H1 (cell line): ENCODE measurements at regions not wholly inside any gene's neighbourhood (a gene's known extent, or its start where the extent isn't known, plus 50 kb on each side); places are given as distances from the start of the nearest gene placed in this dataset.

Source experiments
- CTCF ChIA-PET: fragments of 300-600 bp; sonication (Branson Sonifier 250); formaldehyde crosslinking; loops from one replicate; lab custom pipeline; 2021; ENCODE audit not compliant: partially characterized antibody; lab: Charles Lee
- POLR2A ChIA-PET: fragments of 300-600 bp; sonication (Branson Sonifier 250); formaldehyde crosslinking; loops from one replicate; lab custom pipeline; 2021; ENCODE audit warnings: inconsistent platforms; ENCODE audit not compliant: partially characterized antibody; lab: Charles Lee
- DNase-seq, 2 experiments: peaks; one replicate each; pipeline versions ENCODE4 v3.0.0 to v3.0.0-alpha.2; 2010 to 2022; ENCODE audit warnings: low spot score in 2 of 2, low read depth in 1 of 2, mixed read lengths in 1 of 2
- FAIRE-seq: peaks from 2 replicates; lab custom pipeline; 2011; peaks lifted over from hg19 to GRCh38; lab: Jason Lieb, UNC
- H2AFZ ChIP-seq: 2 replicates; pipeline ENCODE4 v1.8.1; 2012; ENCODE audit warnings: low read length, inconsistent platforms
- H2AK5ac ChIP-seq: 2 replicates; pipeline ENCODE4 v1.6.1; 2013; ENCODE audit warnings: low read depth, low read length
- H2BK120ac ChIP-seq: replicated peaks from 2 replicates; pipeline ENCODE3; 2013; ENCODE audit warnings: low read depth, low read length, inconsistent platforms
- H2BK12ac ChIP-seq: 2 replicates; pipeline ENCODE4 v1.6.1; 2013; ENCODE audit warnings: low read depth, low read length
- H2BK15ac ChIP-seq: 2 replicates; pipeline ENCODE4 v1.6.1; 2013; ENCODE audit warnings: low read length
- H2BK20ac ChIP-seq: 2 replicates; pipeline ENCODE4 v1.6.1; 2013; ENCODE audit warnings: low read length
- H2BK5ac ChIP-seq: 2 replicates; pipeline ENCODE4 v1.6.1; 2013; ENCODE audit warnings: low read depth, low read length
- H3K14ac ChIP-seq: 2 replicates; pipeline ENCODE4 v1.6.1; 2013; ENCODE audit warnings: inconsistent platforms; ENCODE audit not compliant: insufficient read length
- H3K18ac ChIP-seq: 2 replicates; pipeline ENCODE4 v1.6.1; 2013; ENCODE audit warnings: low read length; ENCODE audit errors: extremely low read depth
- H3K23ac ChIP-seq: 2 replicates; pipeline ENCODE4 v1.6.1; 2013; ENCODE audit warnings: inconsistent platforms; ENCODE audit not compliant: insufficient read length
- H3K23me2 ChIP-seq: 2 replicates; pipeline ENCODE4 v1.6.1; 2013; ENCODE audit warnings: low read depth, low read length
- H3K27ac ChIP-seq: 2 replicates; pipeline ENCODE4 v1.6.1; 2011; ENCODE audit warnings: low read depth, low read length, inconsistent platforms
- H3K27me3 ChIP-seq, 4 experiments: replicated peaks in 1 of 4; 1 replicate in 1 of 4; 2 replicates in 3 of 4; pipeline versions ENCODE4 v1.6.1 to v1.8.1; 2011 to 2013; ENCODE audit warnings: low read length in 3 of 4, mild to moderate bottlenecking in 3 of 4, inconsistent platforms in 2 of 4, mixed read lengths in 2 of 4, moderate library complexity in 1 of 4; ENCODE audit not compliant: control insufficient read depth in 3 of 4, insufficient read depth in 3 of 4; ENCODE audit errors: extremely low read depth in 1 of 4
- H3K36me3 ChIP-seq, 4 experiments: 2 replicates each; pipeline versions ENCODE4 v1.6.1 to v1.8.1; 2011 to 2013; ENCODE audit warnings: mild to moderate bottlenecking in 4 of 4, low read length in 3 of 4, moderate library complexity in 2 of 4, control low read depth in 1 of 4, inconsistent platforms in 1 of 4; ENCODE audit not compliant: insufficient read depth in 4 of 4, control insufficient read depth in 2 of 4
- H3K4ac ChIP-seq: replicated peaks from 2 replicates; pipeline ENCODE3; 2013; ENCODE audit warnings: low read length, low read depth, mixed read lengths, inconsistent platforms; ENCODE audit not compliant: insufficient read length
- H3K4me1 ChIP-seq, 4 experiments: replicated peaks in 1 of 4; 1 replicate in 1 of 4; 2 replicates in 3 of 4; pipeline versions ENCODE4 v1.6.1 to v1.8.1; 2011 to 2013; ENCODE audit warnings: low read length in 3 of 4, inconsistent platforms in 2 of 4, mixed read lengths in 1 of 4; ENCODE audit not compliant: insufficient read depth in 4 of 4, control insufficient read depth in 3 of 4
- H3K4me2 ChIP-seq, 2 experiments: 2 replicates each; pipeline versions ENCODE4 v1.6.1 to v1.8.1; 2011 to 2013; ENCODE audit warnings: low read depth in 2 of 2, low read length in 2 of 2, control low read depth in 1 of 2, inconsistent platforms in 1 of 2, mild to moderate bottlenecking in 1 of 2; ENCODE audit not compliant: insufficient read depth in 1 of 2
- H3K4me3 ChIP-seq, 4 experiments: fragments of 200-600, 300-600 bp in 1 of 4; sonication (generic), shearing (Covaris generic), sonication (Bioruptor Twin) in 1 of 4; 2 replicates each; pipeline versions ENCODE4 v1.5.1 to v1.8.1; 2011 to 2016; ENCODE audit warnings: low read length in 4 of 4, low read depth in 3 of 4, control low read depth in 2 of 4, inconsistent platforms in 2 of 4, mild to moderate bottlenecking in 2 of 4, mixed read lengths in 1 of 4, moderate library complexity in 1 of 4; ENCODE audit not compliant: insufficient read depth in 2 of 4; ENCODE audit errors: extremely low read depth in 1 of 4
- H3K56ac ChIP-seq: replicated peaks from 2 replicates; pipeline ENCODE3; 2013; ENCODE audit warnings: low read depth, mild to moderate bottlenecking, mixed read lengths, low read length, inconsistent platforms; ENCODE audit not compliant: insufficient read length
- H3K79me1 ChIP-seq: 2 replicates; pipeline ENCODE4 v1.6.1; 2013; ENCODE audit warnings: low read depth, low read length, control low read depth
- H3K79me2 ChIP-seq, 2 experiments: 2 replicates each; pipeline versions ENCODE4 v1.6.1 to v1.8.1; 2012 to 2013; ENCODE audit warnings: low read length in 2 of 2, mild to moderate bottlenecking in 2 of 2, inconsistent platforms in 1 of 2; ENCODE audit not compliant: insufficient read depth in 2 of 2, control insufficient read depth in 1 of 2
- H3K9ac ChIP-seq, 4 experiments: replicated peaks in 1 of 4; 1 replicate in 1 of 4; 2 replicates in 3 of 4; pipeline versions ENCODE4 v1.6.1 to v1.8.1; 2011 to 2013; ENCODE audit warnings: low read depth in 3 of 4, low read length in 3 of 4, control low read depth in 2 of 4, mild to moderate bottlenecking in 2 of 4, moderate library complexity in 2 of 4, inconsistent platforms in 1 of 4; ENCODE audit errors: extremely low read depth in 1 of 4
- H3K9me3 ChIP-seq, 2 experiments: 2 replicates each; pipeline versions ENCODE4 v1.6.1 to v1.8.1; 2012 to 2013; ENCODE audit warnings: mild to moderate bottlenecking in 2 of 2, moderate library complexity in 2 of 2, control low read depth in 1 of 2, inconsistent platforms in 1 of 2, low read depth in 1 of 2, low read length in 1 of 2, mixed read lengths in 1 of 2; ENCODE audit not compliant: insufficient read depth in 2 of 2
- H4K20me1 ChIP-seq, 2 experiments: replicated peaks in 1 of 2; 2 replicates each; pipeline versions ENCODE3 to v1.8.1; 2011 to 2013; ENCODE audit warnings: inconsistent platforms in 2 of 2, low read length in 2 of 2, mild to moderate bottlenecking in 1 of 2; ENCODE audit not compliant: insufficient read depth in 2 of 2, control insufficient read depth in 1 of 2
- H4K5ac ChIP-seq: 2 replicates; pipeline ENCODE4 v1.6.1; 2013; ENCODE audit warnings: low read length, low read depth, mixed read lengths, inconsistent platforms; ENCODE audit not compliant: insufficient read length
- H4K8ac ChIP-seq: 2 replicates; pipeline ENCODE4 v1.8.0; 2013; ENCODE audit warnings: mild to moderate bottlenecking, moderate library complexity, low read length, inconsistent platforms; ENCODE audit not compliant: insufficient read depth; ENCODE audit errors: extremely low read depth
- H4K91ac ChIP-seq: replicated peaks from 2 replicates; pipeline ENCODE3; 2013; ENCODE audit warnings: low read length, mixed read lengths, inconsistent platforms; ENCODE audit not compliant: insufficient read length
- BRCA1 ChIP-seq: IDR thresholded peaks from 2 replicates; pipeline ENCODE4 v1.6.1; 2012; ENCODE audit warnings: low read depth, low read length, improper control_type of control experiment
- CBX5 ChIP-seq: fragments of 300-800, 300-1000 bp; sonication (generic); IDR thresholded peaks from 2 replicates; pipeline ENCODE4 v1.7.1; 2016; ENCODE audit warnings: antibody characterized with exemption, low read length, low read depth
- CHD2 ChIP-seq: IDR thresholded peaks from 2 replicates; pipeline ENCODE4 v1.6.1; 2012; ENCODE audit warnings: low read length, improper control_type of control experiment
- CTBP2 ChIP-seq: IDR thresholded peaks from 2 replicates; pipeline ENCODE4 v1.7.0; 2011; ENCODE audit warnings: borderline replicate concordance, mild to moderate bottlenecking, moderate library complexity, mixed read lengths, low read length; ENCODE audit not compliant: insufficient read depth, insufficient read length
- EZH2 ChIP-seq: fragments of 200-600 bp; sonication (generic); IDR thresholded peaks from 2 replicates; pipeline ENCODE4 v1.7.1; 2012; ENCODE audit warnings: low read depth, mild to moderate bottlenecking, moderate library complexity, low read length, inconsistent platforms; ENCODE audit not compliant: severe bottlenecking
- HDAC6 ChIP-seq: IDR thresholded peaks from one replicate; pipeline ENCODE4 v1.7.1; 2012; ENCODE audit warnings: low read depth, mild to moderate bottlenecking, inconsistent platforms, low read length, moderate library complexity
- NANOG ChIP-seq: IDR thresholded peaks from 2 replicates; pipeline ENCODE4 v1.6.1; 2011; ENCODE audit warnings: low read length, low read depth, mild to moderate bottlenecking, inconsistent platforms; ENCODE audit not compliant: insufficient read depth, poor library complexity, severe bottlenecking
- NRF1 ChIP-seq: IDR thresholded peaks from 2 replicates; pipeline ENCODE4 v1.6.1; 2011; ENCODE audit warnings: mild to moderate bottlenecking, low read depth, low read length, improper control_type of control experiment
- POLR2AphosphoS5 ChIP-seq: IDR thresholded peaks from 2 replicates; pipeline ENCODE4 v1.6.1; 2011; ENCODE audit warnings: low read depth, low read length
- SIN3A ChIP-seq, 2 experiments: IDR thresholded peaks in 1 of 2; conservative IDR thresholded peaks in 1 of 2; 2 replicates each; pipeline ENCODE4 v1.6.1; 2011 to 2012; ENCODE audit warnings: low read length in 2 of 2, improper control_type of control experiment in 1 of 2, low read depth in 1 of 2, mild to moderate bottlenecking in 1 of 2
- SRF ChIP-seq: IDR thresholded peaks from 2 replicates; pipeline ENCODE4 v1.6.1; 2011; ENCODE audit warnings: mild to moderate bottlenecking, low read depth, low read length, moderate library complexity
- SUZ12 ChIP-seq: fragments of 200-600 bp; sonication (generic); IDR thresholded peaks from 2 replicates; pipeline ENCODE4 v1.6.1; 2012; ENCODE audit warnings: mild to moderate bottlenecking, inconsistent platforms, low read length, moderate library complexity, mixed read lengths
- YY1 ChIP-seq: IDR thresholded peaks from 2 replicates; pipeline ENCODE4 v1.6.1; 2011; ENCODE audit warnings: low read depth, mild to moderate bottlenecking, low read length
- WGBS, 2 experiments: shearing (Covaris generic) in 1 of 2; methylation state at CpG; one replicate each; pipeline versions ENCODE4 v1.1.6 to v1.1.7; 2013 to 2015; ENCODE audit warnings: low lambda C conversion rate in 2 of 2, mixed read lengths in 2 of 2, inconsistent platforms in 1 of 2, low coverage in 1 of 2, missing lambda C conversion rate in 1 of 2; ENCODE audit not compliant: insufficient replicate concordance in 2 of 2, insufficient coverage in 1 of 2, insufficient read length in 1 of 2; ENCODE audit errors: extremely low coverage in 1 of 2, missing lambda C conversion rate in 1 of 2; 5-methylcytosine and 5-hydroxymethylcytosine counted together
- TF ChIP-seq, protein P1 (sequence below): IDR thresholded peaks from 2 replicates; pipeline ENCODE4 v1.6.1; 2012; ENCODE audit warnings: inconsistent platforms

DNA sequence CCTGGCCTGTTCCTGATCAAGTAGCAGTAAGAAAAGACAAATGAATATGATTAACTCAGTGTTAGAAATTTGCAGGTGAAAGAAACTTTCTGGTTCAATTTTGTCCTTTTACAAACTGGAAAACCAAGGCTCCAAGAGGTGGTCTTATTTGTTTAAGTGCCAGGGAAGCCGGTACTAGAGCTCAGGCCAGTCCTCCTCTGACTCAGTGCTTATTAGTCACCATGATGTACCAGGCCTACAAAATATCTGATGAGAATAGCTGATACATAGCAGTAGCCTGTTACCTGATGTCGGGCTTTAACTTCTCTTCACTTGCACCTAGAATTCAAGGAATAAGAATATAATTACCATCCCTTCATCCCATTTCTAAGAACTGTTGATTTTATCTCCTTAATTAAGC is 394.8 kb downstream of the LMX1A start:
- POLR2A ChIA-PET: no interaction called here
- no peak overlapping the region for H2BK120ac ChIP-seq
- DNase-seq (no peak), FAIRE-seq (no peak)
- H3K36me3 ChIP-seq: no peaks in the 10 kb centered on the region
- no peak overlapping the region for H2BK5ac ChIP-seq
- H3K14ac ChIP-seq: no peak overlapping the region
- H3K79me1 ChIP-seq: no peaks in the 10 kb centered on the region
- H2BK12ac ChIP-seq: no peak overlapping the region
- no peak overlapping the region for H3K56ac ChIP-seq
- H4K5ac ChIP-seq: no peak overlapping the region
- no peaks in the 10 kb centered on the region for H3K9me3 ChIP-seq
- H3K4me3 ChIP-seq: no peak overlapping the region
- CTCF ChIA-PET: interaction anchor here (0.7 to 2.0 kb wide), 7 partner anchors 9 to 137 kb away, joined by 3 to 6 read pairs (median 4); no protein-coding TSS in a partner anchor
- no peak overlapping the region for H2BK20ac ChIP-seq
- no peak overlapping the region for H2AK5ac ChIP-seq
- H4K20me1 ChIP-seq: no peaks in the 10 kb centered on the region
- WGBS, 2 experiments: 82% methylated on average over 2 of the region's 2 CpGs; no CpG with 5 or more reads in 1 of the 2 experiments
- H3K23me2 ChIP-seq: no peaks in the 10 kb centered on the region
- H3K27me3 ChIP-seq: peaks cover 0 to 1% (median 0%) of the 10 kb centered on the region in 4 experiments; a peak in 1 of 7 replicates
- H2BK15ac ChIP-seq: no peak overlapping the region
- H4K91ac ChIP-seq: no peak overlapping the region
- no peak overlapping the region for H3K18ac ChIP-seq
- H3K4me1 ChIP-seq: no peaks in the 10 kb centered on the region
- no peak overlapping the region for H4K8ac ChIP-seq
- H3K4me2 ChIP-seq: no peak overlapping the region
- no peak overlapping the region for H3K4ac ChIP-seq
- no peak overlapping the region for H3K27ac ChIP-seq
- no peak overlapping the region for H3K9ac ChIP-seq
- H2AFZ ChIP-seq: no peak overlapping the region
- H3K23ac ChIP-seq: no peak overlapping the region
- H3K79me2 ChIP-seq: no peaks in the 10 kb centered on the region
- TF ChIP-seq, protein P1, sequence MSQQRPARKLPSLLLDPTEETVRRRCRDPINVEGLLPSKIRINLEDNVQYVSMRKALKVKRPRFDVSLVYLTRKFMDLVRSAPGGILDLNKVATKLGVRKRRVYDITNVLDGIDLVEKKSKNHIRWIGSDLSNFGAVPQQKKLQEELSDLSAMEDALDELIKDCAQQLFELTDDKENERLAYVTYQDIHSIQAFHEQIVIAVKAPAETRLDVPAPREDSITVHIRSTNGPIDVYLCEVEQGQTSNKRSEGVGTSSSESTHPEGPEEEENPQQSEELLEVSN: no peak
- TF ChIP-seq BRCA1: no peak
- no peak for TF ChIP-seq POLR2AphosphoS5
- TF ChIP-seq NANOG: no peak
- TF ChIP-seq NRF1: no peak
- TF ChIP-seq CHD2: no peak
- no peak for TF ChIP-seq SIN3A (conservative IDR thresholded peaks at IDR 0.05 in 1 of 2, IDR thresholded peaks at IDR 0.05 in 1 of 2; ENCODE audit: low read depth in 1 of 2, low read length in 2 of 2)
- no peak for TF ChIP-seq SRF
- TF ChIP-seq HDAC6: no peak
- no peak for TF ChIP-seq SUZ12
- no peak for TF ChIP-seq CBX5
- TF ChIP-seq CTBP2: no peak
- no peak for TF ChIP-seq EZH2
- TF ChIP-seq YY1: no peak
